Right lobe of liver (tissue), 6 donors: ENCODE measurements at regions not wholly inside any gene's neighbourhood (a gene's known extent, or its start where the extent isn't known, plus 50 kb on each side); places are given as distances from the start of the nearest gene placed in this dataset.

Experiments
- ATAC-seq, 4 donors: fragments of 200-7000 bp; cut with Tn5 transposase; one replicate each; pipeline ENCODE4 v1.9.1; 2020; ENCODE audit warnings: mild to moderate bottlenecking in 4 of 4, moderate library complexity in 4 of 4
- DNase-seq, 3 donors: peaks; one replicate each; pipeline ENCODE4 v3.0.0-alpha.2; 2020
- H3K27ac ChIP-seq, 3 donors: fragments of 200-600 bp; one replicate each; pipeline ENCODE4 v1.8.0; 2022
- H3K27me3 ChIP-seq, 2 donors: fragments of 200-600 bp; one replicate each; pipeline ENCODE4 v1.8.0; 2022
- H3K36me3 ChIP-seq, 4 donors: fragments of 200-600 bp; sonication (generic) in 1 of 4; one replicate each; pipeline versions ENCODE4 v1.5.1 to v1.8.0; 2017 to 2022; ENCODE audit warnings: control low read depth in 1 of 4
- H3K4me1 ChIP-seq, 4 donors: fragments of 200-600 bp; sonication (generic) in 1 of 4; one replicate each; pipeline versions ENCODE4 v1.5.1 to v1.8.0; 2017 to 2022; ENCODE audit warnings: control low read depth in 1 of 4
- H3K4me3 ChIP-seq, 3 donors: fragments of 200-600 bp; one replicate each; pipeline ENCODE4 v1.8.0; 2022
- H3K9me3 ChIP-seq, 4 donors: fragments of 200-600 bp; sonication (generic) in 1 of 4; one replicate each; pipeline versions ENCODE4 v1.5.1 to v1.8.0; 2017 to 2022; ENCODE audit warnings: control low read depth in 1 of 4
- POLR2A ChIP-seq: fragments of 450-650 bp; IDR thresholded peaks from one replicate; pipeline ENCODE4 v1.6.1; 2017; ENCODE audit warnings: antibody characterized with exemption, mild to moderate bottlenecking
- WGBS: methylation state at CpG from one replicate; pipeline ENCODE4 v1.1.6; 2018; ENCODE audit warnings: low coverage, low lambda C conversion rate; ENCODE audit not compliant: insufficient coverage; ENCODE audit errors: missing lambda C conversion rate; 5-methylcytosine and 5-hydroxymethylcytosine counted together
- intact Hi-C, 2 donors: fragments of 100-400 bp; cut with DNase I; formaldehyde crosslinking; loops; one replicate each; pipeline versions ENCODE4 v1.11.2 to v1.14.1; 2022
- TF ChIP-seq, protein P1 (sequence below), 4 donors: fragments of 200-600 bp in 3 of 4; fragments of 450-650 bp in 1 of 4; IDR thresholded peaks; one replicate each; pipeline versions ENCODE4 v1.5.1 to v1.8.0; 2016 to 2022; ENCODE audit warnings: antibody characterized with exemption in 4 of 4, mild to moderate bottlenecking in 2 of 4
- donor health status: DM: no; HTN: yes; CAD: no.
- donor health status: DM: no; HTN: no; CAD: no.
- donor health status: DM: no; HTN: no; CAD: no.
- donor health status: DM: no; HTN: yes; CAD: no.
- donor health status: DM: no; HTN: yes; CAD: no.

DNA sequence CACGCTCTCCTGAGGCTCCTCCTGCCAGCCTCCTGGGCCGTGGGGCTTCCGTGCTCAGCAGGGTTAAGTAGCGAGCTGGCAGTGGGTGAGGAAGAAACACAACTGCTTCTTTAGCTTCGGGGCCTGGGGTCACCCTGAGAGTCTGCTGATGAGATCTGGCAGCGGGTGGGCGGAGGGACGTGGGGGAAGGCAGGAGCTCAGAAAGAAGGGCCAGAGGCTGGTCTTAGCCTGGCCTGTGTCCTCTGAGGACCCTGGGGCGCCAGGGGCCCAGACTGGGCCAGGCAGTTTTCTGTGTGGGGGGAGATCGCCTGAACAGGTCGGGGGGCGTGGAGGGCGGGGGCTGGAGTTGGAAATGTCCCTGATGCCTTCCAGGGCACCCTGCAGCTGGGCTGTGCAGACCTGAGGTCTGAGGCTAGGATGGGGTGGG is 97.8 kb upstream of the GSE1 start:
- Histone ChIP-seq H3K4me3 (peak overlapping the region; percentile 14 to 42 (median 34)), H3K27me3 (no peaks in the 10 kb centered on the region), H3K4me1 (peaks cover 0 to 27% (median 8%) of the 10 kb centered on the region in 4 donors), H3K9me3 (no peaks in the 10 kb centered on the region), H3K27ac (peak overlapping the region; percentile 86 to 98 (median 88)), H3K36me3 (no peaks in the 10 kb centered on the region)
- intact Hi-C loops = loop anchor here in 1 of 2 donors (5.0 kb wide), 1 partner anchor 47 kb away; no protein-coding TSS in a partner anchor
- DNase-seq (no peak), ATAC-seq (no peak)
- WGBS = 40% methylated on average over 1 of the region's 13 CpGs
- TF ChIP-seq, protein P1, sequence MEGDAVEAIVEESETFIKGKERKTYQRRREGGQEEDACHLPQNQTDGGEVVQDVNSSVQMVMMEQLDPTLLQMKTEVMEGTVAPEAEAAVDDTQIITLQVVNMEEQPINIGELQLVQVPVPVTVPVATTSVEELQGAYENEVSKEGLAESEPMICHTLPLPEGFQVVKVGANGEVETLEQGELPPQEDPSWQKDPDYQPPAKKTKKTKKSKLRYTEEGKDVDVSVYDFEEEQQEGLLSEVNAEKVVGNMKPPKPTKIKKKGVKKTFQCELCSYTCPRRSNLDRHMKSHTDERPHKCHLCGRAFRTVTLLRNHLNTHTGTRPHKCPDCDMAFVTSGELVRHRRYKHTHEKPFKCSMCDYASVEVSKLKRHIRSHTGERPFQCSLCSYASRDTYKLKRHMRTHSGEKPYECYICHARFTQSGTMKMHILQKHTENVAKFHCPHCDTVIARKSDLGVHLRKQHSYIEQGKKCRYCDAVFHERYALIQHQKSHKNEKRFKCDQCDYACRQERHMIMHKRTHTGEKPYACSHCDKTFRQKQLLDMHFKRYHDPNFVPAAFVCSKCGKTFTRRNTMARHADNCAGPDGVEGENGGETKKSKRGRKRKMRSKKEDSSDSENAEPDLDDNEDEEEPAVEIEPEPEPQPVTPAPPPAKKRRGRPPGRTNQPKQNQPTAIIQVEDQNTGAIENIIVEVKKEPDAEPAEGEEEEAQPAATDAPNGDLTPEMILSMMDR (IDR thresholded peaks at IDR 0.05) = no peak
- TF ChIP-seq POLR2A = peak; percentile 89

DNA sequence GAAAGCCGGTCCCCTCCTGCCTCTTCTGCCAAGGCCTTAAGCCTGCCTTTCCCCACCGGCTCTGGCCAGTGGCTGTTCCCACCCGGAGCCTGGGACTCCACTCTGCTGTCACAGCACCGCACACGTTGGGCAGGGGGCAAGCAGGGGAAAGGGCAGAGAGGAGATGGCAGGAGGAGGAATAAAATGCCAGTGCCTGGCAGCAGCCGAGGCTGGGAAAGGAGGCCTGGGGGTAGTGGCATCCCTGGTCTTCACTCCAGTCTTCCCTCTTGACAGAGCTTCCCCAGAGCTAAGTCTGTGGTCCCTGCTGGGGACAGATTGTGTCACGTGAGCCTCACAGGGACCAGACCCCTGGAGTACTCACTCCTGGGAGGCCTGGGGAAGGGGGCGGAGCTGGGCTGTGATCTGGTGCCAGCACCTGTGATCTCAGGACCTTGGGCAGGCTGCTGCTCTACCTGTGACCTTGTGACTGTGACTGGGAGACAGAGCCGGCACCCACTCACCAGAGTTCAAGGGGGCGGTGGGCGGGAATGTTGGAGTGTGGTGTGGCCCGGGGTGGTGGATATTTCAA is 97.2 kb upstream of the GSE1 start:
- DNase-seq (peak; percentile 87 to 94 (median 93)), ATAC-seq (peak; percentile 64 to 73 (median 70))
- Histone ChIP-seq H3K4me1 (peaks cover 0 to 30% (median 11%) of the 10 kb centered on the region in 4 donors), H3K36me3 (no peaks in the 10 kb centered on the region), H3K27ac (peak overlapping the region; percentile 86 to 98 (median 88)), H3K4me3 (peak overlapping the region; percentile 14 to 42 (median 34)), H3K9me3 (no peaks in the 10 kb centered on the region), H3K27me3 (no peaks in the 10 kb centered on the region)
- intact Hi-C loops = loop anchor here in 1 of 2 donors (5.0 kb wide), 1 partner anchor 46 kb away; no protein-coding TSS in a partner anchor
- peak; percentile 65 for TF ChIP-seq POLR2A
- TF ChIP-seq, protein P1 (IDR thresholded peaks at IDR 0.05) = no peak
- WGBS = 36% methylated on average over 6 of the region's 12 CpGs

DNA sequence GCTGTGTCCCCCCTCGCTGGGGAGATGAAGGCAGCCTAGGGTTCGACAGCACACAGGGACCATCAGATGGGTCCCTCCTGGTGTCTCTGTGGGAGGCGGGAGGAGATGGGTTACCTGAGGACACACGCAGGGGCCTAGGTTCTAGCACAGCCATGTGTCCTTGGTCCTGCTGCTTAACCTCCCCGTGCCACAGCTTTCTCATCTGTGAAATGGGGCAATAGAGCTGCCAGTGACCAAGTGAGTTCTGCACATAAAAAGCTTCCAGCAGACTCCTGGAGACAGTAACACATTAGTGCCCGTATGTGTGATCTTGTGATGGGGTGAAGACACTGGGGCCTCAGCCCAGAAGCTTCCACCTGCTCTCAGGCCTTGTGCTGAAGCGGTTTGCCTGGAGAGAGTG is 96.0 kb upstream of the GSE1 start:
- Histone ChIP-seq H3K9me3 (no peaks in the 10 kb centered on the region), H3K27ac (no peak overlapping the region), H3K4me3 (no peak overlapping the region), H3K36me3 (no peaks in the 10 kb centered on the region), H3K27me3 (no peaks in the 10 kb centered on the region), H3K4me1 (peaks cover 0 to 38% (median 17%) of the 10 kb centered on the region in 4 donors)
- WGBS = 89% methylated on average over 3 of the region's 7 CpGs
- DNase-seq = no peak
- no peak for ATAC-seq
- no peak for TF ChIP-seq POLR2A
- TF ChIP-seq, protein P1 (IDR thresholded peaks at IDR 0.05) = no peak
- intact Hi-C loops = loop anchor here in 1 of 2 donors (5.0 kb wide), 1 partner anchor 45 kb away; no protein-coding TSS in a partner anchor

DNA sequence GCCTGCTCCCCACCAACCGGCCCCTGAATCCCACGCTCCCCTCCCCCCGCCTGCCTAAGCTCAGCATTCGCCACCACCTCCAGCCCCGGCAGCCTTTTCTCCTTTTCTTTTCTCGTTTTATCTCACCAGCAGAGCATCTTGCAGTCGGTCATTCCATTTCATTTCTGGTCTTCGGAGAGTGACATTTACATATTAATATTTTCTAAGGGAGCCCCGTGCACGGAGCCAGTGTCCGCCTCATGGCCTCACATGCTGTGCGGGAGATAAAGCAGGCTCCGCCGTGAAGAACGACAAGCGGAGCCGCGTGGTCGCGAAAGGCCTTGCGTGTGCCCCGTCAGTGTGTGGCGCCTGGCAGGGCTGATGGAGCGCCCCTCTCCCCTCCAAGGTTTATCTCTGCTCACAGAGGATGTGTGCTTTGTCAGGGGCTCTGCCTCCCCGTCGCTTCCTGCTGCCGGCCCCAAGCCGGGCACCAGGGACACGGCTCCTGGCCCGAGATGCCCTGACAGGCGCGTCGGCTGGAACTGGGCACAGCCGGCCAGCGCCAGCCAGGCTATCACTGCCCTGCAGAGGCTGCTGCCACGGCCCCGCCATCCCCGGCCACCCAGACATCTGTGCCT is 95.5 kb upstream of the GSE1 start:
- 74% methylated on average over 25 of the region's 38 CpGs for WGBS
- intact Hi-C loops = loop anchor here in 1 of 2 donors (5.0 kb wide), 1 partner anchor 45 kb away; no protein-coding TSS in a partner anchor
- Histone ChIP-seq H3K27ac (no peak overlapping the region), H3K27me3 (no peaks in the 10 kb centered on the region), H3K4me3 (no peak overlapping the region), H3K36me3 (no peaks in the 10 kb centered on the region), H3K4me1 (peaks cover 0 to 38% (median 17%) of the 10 kb centered on the region in 4 donors), H3K9me3 (no peaks in the 10 kb centered on the region)
- ATAC-seq (no peak), DNase-seq (no peak)
- TF ChIP-seq, protein P1 (IDR thresholded peaks at IDR 0.05) = no peak
- no peak for TF ChIP-seq POLR2A
